Sigmoid colon (tissue), 6 donors: ENCODE measurements at regions not wholly inside any gene's neighbourhood (a gene's known extent, or its start where the extent isn't known, plus 50 kb on each side); places are given as distances from the start of the nearest gene placed in this dataset.

Experiments used
- DNase-seq: peaks from one replicate; pipeline ENCODE4 v3.0.0-alpha.2; 2019
- H3K27ac ChIP-seq, 4 donors: fragments of 200-600 bp; sonication (generic); one replicate each; pipeline ENCODE4 v1.5.1; 2016 to 2019; ENCODE audit warnings: mild to moderate bottlenecking in 1 of 4
- H3K27me3 ChIP-seq, 3 donors: fragments of 200-600 bp; sonication (generic); one replicate each; pipeline ENCODE4 v1.5.1; 2019; ENCODE audit warnings: mild to moderate bottlenecking in 1 of 3
- H3K36me3 ChIP-seq, 4 donors: fragments of 200-600 bp; sonication (generic); one replicate each; pipeline ENCODE4 v1.5.1; 2016 to 2019
- H3K4me1 ChIP-seq, 4 donors: fragments of 200-600 bp; sonication (generic); one replicate each; pipeline ENCODE4 v1.5.1; 2017 to 2019
- H3K4me3 ChIP-seq, 4 donors: fragments of 200-600 bp; sonication (generic); one replicate each; pipeline ENCODE4 v1.5.1; 2017 to 2019; ENCODE audit warnings: mild to moderate bottlenecking in 2 of 4, moderate library complexity in 1 of 4
- H3K9me3 ChIP-seq, 4 donors: fragments of 200-600 bp in 3 of 4; sonication (generic) in 3 of 4; one replicate each; pipeline versions ENCODE4 v1.5.1 to v1.6.1; 2013 to 2019
- CTCF ChIP-seq, 4 experiments: fragments of 450-650 bp in 3 of 4; fragments of 200-600 bp in 1 of 4; IDR thresholded peaks; one replicate each; pipeline ENCODE4 v1.5.1; 2016 to 2019; ENCODE audit warnings: antibody characterized with exemption in 4 of 4, mild to moderate bottlenecking in 3 of 4, moderate library complexity in 2 of 4
- EP300 ChIP-seq, 4 donors: sonication (generic); formaldehyde crosslinking; IDR thresholded peaks; one replicate each; pipeline ENCODE4 v1.6.1; 2017; ENCODE audit warnings: antibody characterized with exemption in 4 of 4
- POLR2A ChIP-seq, 2 donors: fragments of 450-650 bp; IDR thresholded peaks; one replicate each; pipeline ENCODE4 v1.6.1; 2016; ENCODE audit warnings: antibody characterized with exemption in 2 of 2, mild to moderate bottlenecking in 2 of 2, moderate library complexity in 2 of 2
- POLR2AphosphoS5 ChIP-seq, 4 donors: sonication (generic); formaldehyde crosslinking; IDR thresholded peaks; one replicate each; pipeline ENCODE4 v1.6.1; 2017; ENCODE audit warnings: antibody characterized with exemption in 4 of 4
- WGBS, 2 donors: extraction: QIAGEN DNeasy Blood & Tissue Kit; methylation state at CpG; one replicate each; pipeline ENCODE4 v1.1.7; 2013; 5-methylcytosine and 5-hydroxymethylcytosine counted together
- intact Hi-C: fragments of 100-400 bp; cut with DNase I; formaldehyde crosslinking; loops from one replicate; pipeline ENCODE4 v1.15.1; 2023
- small RNA-seq, 3 donors: library from RNA; depleted of rRNA; stranded (forward); fragments of <200 nt; gene quantifications; one replicate each; pipeline ENCODE3, GENCODE V24; 2016
- donor health status: healthy with polysubstance abuse.
- donor health status: healthy.

GRCh38 chr18:8549254-8549757, 59.9 kb upstream of the RAB12 start:
- no peak for DNase-seq
- WGBS, 2 donors: 81 to 86% methylated on average over 6 of the region's 6 CpGs
- Histone ChIP-seq H3K27ac (no peak overlapping the region), H3K27me3 (no peaks in the 10 kb centered on the region), H3K4me1 (no peaks in the 10 kb centered on the region), H3K4me3 (no peak overlapping the region), H3K36me3 (no peaks in the 10 kb centered on the region), H3K9me3 (no peaks in the 10 kb centered on the region)
- no peak for TF ChIP-seq EP300 (IDR thresholded peaks at IDR 0.05)
- no peak for TF ChIP-seq POLR2AphosphoS5 (IDR thresholded peaks at IDR 0.05)
- TF ChIP-seq CTCF (IDR thresholded peaks at IDR 0.05): no peak
- TF ChIP-seq POLR2A (IDR thresholded peaks at IDR 0.05): no peak
- intact Hi-C loops: no loop called here

GRCh38 chr18:8552151-8552550, 57.1 kb upstream of the RAB12 start:
- 73 to 85% methylated on average over 4 of the region's 4 CpGs for WGBS, 2 donors
- H3K4me1 ChIP-seq: no peaks in the 10 kb centered on the region
- intact Hi-C loops: no loop called here

GRCh38 chr18:8554354-8554753, 54.9 kb upstream of the RAB12 start:
- TF ChIP-seq EP300 (IDR thresholded peaks at IDR 0.05) (no peak), POLR2A (IDR thresholded peaks at IDR 0.05) (no peak), POLR2AphosphoS5 (IDR thresholded peaks at IDR 0.05) (no peak), CTCF (IDR thresholded peaks at IDR 0.05) (no peak)
- WGBS, 2 donors: 89 to 90% methylated on average over 2 of the region's 2 CpGs
- Histone ChIP-seq H3K9me3 (no peaks in the 10 kb centered on the region), H3K36me3 (no peaks in the 10 kb centered on the region), H3K4me1 (no peaks in the 10 kb centered on the region), H3K27me3 (no peaks in the 10 kb centered on the region), H3K4me3 (no peak overlapping the region), H3K27ac (no peak overlapping the region)
- DNase-seq: no peak
- intact Hi-C loops: no loop called here

More at GRCh38 chr18:8552151-8552550, 57.1 kb upstream of the RAB12 start:
- Histone ChIP-seq H3K4me3 (no peak overlapping the region), H3K27me3 (no peaks in the 10 kb centered on the region), H3K9me3 (no peaks in the 10 kb centered on the region), H3K27ac (no peak overlapping the region), H3K36me3 (no peaks in the 10 kb centered on the region)
- DNase-seq: no peak
- TF ChIP-seq CTCF (IDR thresholded peaks at IDR 0.05): no peak
- TF ChIP-seq POLR2A (IDR thresholded peaks at IDR 0.05): no peak

GRCh38 chr18:8556424-8556823, 52.8 kb upstream of the RAB12 start:
- no peak for DNase-seq
- Histone ChIP-seq H3K36me3 (no peaks in the 10 kb centered on the region), H3K4me3 (no peak overlapping the region), H3K27ac (no peak overlapping the region), H3K27me3 (no peaks in the 10 kb centered on the region), H3K4me1 (no peaks in the 10 kb centered on the region), H3K9me3 (no peaks in the 10 kb centered on the region)
- WGBS, 2 donors: 66 to 84% methylated on average over 4 of the region's 4 CpGs
- TF ChIP-seq POLR2A (IDR thresholded peaks at IDR 0.05): no peak
- intact Hi-C loops: no loop called here

Small RNA genes in the stretch of these regions (small RNA-seq; reads per million reads assigned to genes)
- gene RN7SL50P: 0 reads per million in 3 donors
